Common myeloid progenitor, CD34-positive (primary cell): ENCODE measurements at regions not wholly inside any gene's neighbourhood (a gene's known extent, or its start where the extent isn't known, plus 50 kb on each side); places are given as distances from the start of the nearest gene placed in this dataset.

Experiments
- CTCF ChIA-PET: fragments of 350-600 bp; sonication (Branson Sonifier 250); formaldehyde crosslinking; loops from one replicate; lab custom pipeline; 2021; ENCODE audit warnings: antibody characterized with exemption; lab: Charles Lee
- POLR2A ChIA-PET: fragments of 350-600 bp; sonication (Branson Sonifier 250); formaldehyde crosslinking; loops from one replicate; lab custom pipeline; 2021; ENCODE audit warnings: antibody characterized with exemption; lab: Charles Lee
- DNase-seq, 3 donors: peaks; one replicate each; pipeline versions ENCODE4 v3.0.0 to v3.0.0-alpha.2; 2013
- H3K27ac ChIP-seq, 2 experiments: 1 replicate in 1 of 2; 2 replicates in 1 of 2; pipeline ENCODE4 v1.7.0; 2013; ENCODE audit warnings: inconsistent platforms in 2 of 2, low read length in 2 of 2, mild to moderate bottlenecking in 2 of 2, low read depth in 1 of 2, moderate library complexity in 1 of 2; ENCODE audit not compliant: severe bottlenecking in 2 of 2, insufficient read depth in 1 of 2, poor library complexity in 1 of 2
- H3K27me3 ChIP-seq, 5 experiments: replicated peaks in 2 of 5; 1 replicate in 3 of 5; 2 replicates in 2 of 5; pipeline versions ENCODE4 v1.6.1 to v1.7.0; 2013; ENCODE audit warnings: low read length in 4 of 5, mild to moderate bottlenecking in 2 of 5, moderate library complexity in 2 of 5, inconsistent platforms in 1 of 5; ENCODE audit not compliant: insufficient read depth in 5 of 5, control insufficient read depth in 4 of 5
- H3K36me3 ChIP-seq, 4 experiments: 1 replicate in 2 of 4; 2 replicates in 2 of 4; pipeline versions ENCODE4 v1.6.1 to v1.7.0; 2013; ENCODE audit warnings: low read length in 3 of 4, control low read depth in 1 of 4, mild to moderate bottlenecking in 1 of 4; ENCODE audit not compliant: control insufficient read depth in 4 of 4, insufficient read depth in 4 of 4
- H3K4me1 ChIP-seq, 4 experiments: 1 replicate in 3 of 4; 2 replicates in 1 of 4; pipeline versions ENCODE4 v1.6.1 to v1.7.1; 2013; ENCODE audit warnings: low read length in 3 of 4, mild to moderate bottlenecking in 3 of 4, control low read depth in 1 of 4, inconsistent platforms in 1 of 4, moderate library complexity in 1 of 4; ENCODE audit not compliant: control insufficient read depth in 4 of 4, insufficient read depth in 4 of 4; ENCODE audit errors: control extremely low read depth in 1 of 4
- H3K4me3 ChIP-seq, 7 experiments: 1 replicate in 4 of 7; 2 replicates in 3 of 7; pipeline versions ENCODE4 v1.5.1 to v1.7.0; 2013; ENCODE audit warnings: mild to moderate bottlenecking in 7 of 7, low read length in 6 of 7, moderate library complexity in 6 of 7, inconsistent platforms in 2 of 7, low read depth in 2 of 7, control low read depth in 1 of 7; ENCODE audit not compliant: insufficient read depth in 4 of 7, control insufficient read depth in 1 of 7; ENCODE audit errors: extremely low read depth in 1 of 7
- H3K9me3 ChIP-seq, 5 experiments: 1 replicate in 4 of 5; 2 replicates in 1 of 5; pipeline versions ENCODE4 v1.6.1 to v1.7.1; 2013; ENCODE audit warnings: low read length in 4 of 5, mild to moderate bottlenecking in 2 of 5, inconsistent platforms in 1 of 5, low read depth in 1 of 5, moderate library complexity in 1 of 5; ENCODE audit not compliant: control insufficient read depth in 4 of 5, insufficient read depth in 2 of 5; ENCODE audit errors: control extremely low read depth in 1 of 5
- WGBS: methylation state at CpG from one replicate; pipeline ENCODE4 v1.1.5; 2013; ENCODE audit not compliant: insufficient coverage; 5-methylcytosine and 5-hydroxymethylcytosine counted together

- DNase-seq = no peak
- CTCF ChIA-PET = no interaction called here
- POLR2A ChIA-PET = no interaction called here
- 96% methylated on average over 4 of the region's 4 CpGs for WGBS
- Histone ChIP-seq H3K27ac (no peak overlapping the region), H3K36me3 (no peaks in the 10 kb centered on the region), H3K4me3 (no peak overlapping the region), H3K4me1 (no peaks in the 10 kb centered on the region), H3K27me3 (peaks cover 0 to 3% (median 0%) of the 10 kb centered on the region in 5 experiments), H3K9me3 (peaks cover 0 to 9% (median 5%) of the 10 kb centered on the region in 5 experiments)
Measured at GRCh38 chr3:13715167-13715954, 164.5 kb downstream of the WNT7A start.

GRCh38 chr3:13714251-13714916, 165.5 kb downstream of the FBLN2 start:
- ChIA-PET POLR2A (no interaction called here), CTCF (no interaction called here)
- H3K27ac ChIP-seq = no peak overlapping the region
- H3K9me3 ChIP-seq = peaks cover 0 to 12% (median 5%) of the 10 kb centered on the region in 5 experiments
- 94% methylated on average over 7 of the region's 7 CpGs for WGBS
- H3K36me3 ChIP-seq = no peaks in the 10 kb centered on the region
- H3K4me1 ChIP-seq = no peaks in the 10 kb centered on the region
- DNase-seq = no peak
- H3K27me3 ChIP-seq = peaks cover 0 to 3% (median 0%) of the 10 kb centered on the region in 5 experiments
- no peak overlapping the region for H3K4me3 ChIP-seq

GRCh38 chr3:13713396-13713795, 164.5 kb downstream of the FBLN2 start:
- 93% methylated on average over 4 of the region's 4 CpGs for WGBS

GRCh38 chr3:13712682-13713180, 163.8 kb downstream of the FBLN2 start:
- ChIA-PET POLR2A (no interaction called here), CTCF (no interaction called here)
- Histone ChIP-seq H3K4me1 (no peaks in the 10 kb centered on the region), H3K27ac (no peak overlapping the region), H3K9me3 (peaks cover 0 to 16% (median 5%) of the 10 kb centered on the region in 5 experiments), H3K27me3 (no peaks in the 10 kb centered on the region), H3K36me3 (no peaks in the 10 kb centered on the region), H3K4me3 (no peak overlapping the region)
- WGBS = 81% methylated on average over 2 of the region's 3 CpGs
- no peak for DNase-seq

More at GRCh38 chr3:13713396-13713795, 164.5 kb downstream of the FBLN2 start:
- peaks cover 0 to 16% (median 5%) of the 10 kb centered on the region in 5 experiments for H3K9me3 ChIP-seq
- H3K4me1 ChIP-seq = no peaks in the 10 kb centered on the region
- no peak overlapping the region for H3K27ac ChIP-seq
- no peak for DNase-seq
- ChIA-PET CTCF (no interaction called here), POLR2A (no interaction called here)
- H3K36me3 ChIP-seq = no peaks in the 10 kb centered on the region
- no peak overlapping the region for H3K4me3 ChIP-seq
- H3K27me3 ChIP-seq = no peaks in the 10 kb centered on the region

GRCh38 chr3:13711911-13712650, 163.2 kb downstream of the FBLN2 start:
- ChIA-PET POLR2A (no interaction called here), CTCF (no interaction called here)
- H3K9me3 ChIP-seq = peaks cover 0 to 22% (median 5%) of the 10 kb centered on the region in 5 experiments
- DNase-seq = no peak
- no peaks in the 10 kb centered on the region for H3K36me3 ChIP-seq
- no peaks in the 10 kb centered on the region for H3K4me1 ChIP-seq
- 77% methylated on average over 6 of the region's 9 CpGs for WGBS
- H3K4me3 ChIP-seq = no peak overlapping the region
- no peaks in the 10 kb centered on the region for H3K27me3 ChIP-seq
- H3K27ac ChIP-seq = no peak overlapping the region

- H3K27me3 ChIP-seq = no peaks in the 10 kb centered on the region
- no peak for DNase-seq
- no peaks in the 10 kb centered on the region for H3K36me3 ChIP-seq
- POLR2A ChIA-PET = no interaction called here
- H3K4me3 ChIP-seq = no peak overlapping the region
- CTCF ChIA-PET = no interaction called here
- peaks cover 0 to 33% (median 6%) of the 10 kb centered on the region in 5 experiments for H3K9me3 ChIP-seq
- 67% methylated on average over 3 of the region's 3 CpGs for WGBS
- no peaks in the 10 kb centered on the region for H3K4me1 ChIP-seq
- H3K27ac ChIP-seq = no peak overlapping the region
Measured at GRCh38 chr3:13710251-13710650, 161.3 kb downstream of the FBLN2 start.
